WTC11 (cell line): ENCODE measurements at regions not wholly inside any gene's neighbourhood (a gene's known extent, or its start where the extent isn't known, plus 50 kb on each side); places are given as distances from the start of the nearest gene placed in this dataset.

Experiments used
- ATAC-seq: fragments of 200-7000 bp; cut with Tn5 transposase; 2 replicates; pipeline ENCODE4 v1.10.0; 2021; ENCODE audit warnings: mild to moderate bottlenecking, moderate library complexity
- CTCF ChIA-PET: fragments of 300-600 bp; sonication (Branson Sonifier 250); formaldehyde crosslinking; loops from one replicate; lab custom pipeline; 2021; ENCODE audit warnings: antibody characterized with exemption; lab: Charles Lee
- POLR2A ChIA-PET: fragments of 350-600 bp; sonication (Branson Sonifier 250); formaldehyde crosslinking; loops from one replicate; lab custom pipeline; 2021; ENCODE audit warnings: antibody characterized with exemption; lab: Charles Lee
- DNase-seq: peaks from one replicate; pipeline ENCODE4 v3.0.0; 2021; ENCODE audit warnings: low spot score
- H3K27ac Mint-ChIP-seq: 2 replicates; pipeline ENCODE4 v1.8.0; 2021; ENCODE audit warnings: mixed read lengths
- H3K27me3 Mint-ChIP-seq: 2 replicates; pipeline ENCODE4 v1.8.0; 2021; ENCODE audit warnings: low read depth, mild to moderate bottlenecking, moderate library complexity, mixed read lengths
- H3K36me3 Mint-ChIP-seq: 2 replicates; pipeline ENCODE4 v1.8.0; 2021; ENCODE audit warnings: mixed read lengths
- H3K4me1 Mint-ChIP-seq: 2 replicates; pipeline ENCODE4 v1.8.0; 2022; ENCODE audit warnings: mixed read lengths
- H3K4me3 Mint-ChIP-seq: 2 replicates; pipeline ENCODE4 v1.8.0; 2021; ENCODE audit warnings: mild to moderate bottlenecking, moderate library complexity, mixed read lengths
- H3K9me3 Mint-ChIP-seq: 2 replicates; pipeline ENCODE4 v1.8.0; 2021; ENCODE audit warnings: mixed read lengths
- CREB1 ChIP-seq: sonication (generic); formaldehyde crosslinking; IDR thresholded peaks from 2 replicates; pipeline ENCODE4 v1.8.0; 2023; ENCODE audit warnings: mild to moderate bottlenecking, missing genetic modification reagents
- CREM ChIP-seq: sonication (generic); formaldehyde crosslinking; IDR thresholded peaks from 2 replicates; pipeline ENCODE4 v1.8.1; 2022; ENCODE audit warnings: mild to moderate bottlenecking, missing genetic modification reagents, moderate library complexity
- ETV6 ChIP-seq: sonication (generic); formaldehyde crosslinking; IDR thresholded peaks from 2 replicates; pipeline ENCODE4 v1.8.1; 2022; ENCODE audit warnings: mild to moderate bottlenecking, missing genetic modification reagents
- GTF2I ChIP-seq: fragments of 250-450 bp; sonication (Bioruptor Pico); conservative IDR thresholded peaks from 2 replicates; pipeline ENCODE4 v1.4.0; 2021; ENCODE audit warnings: mild to moderate bottlenecking
- HMGA2 ChIP-seq: fragments of 250-450 bp; sonication (Bioruptor Pico); IDR thresholded peaks from 2 replicates; pipeline ENCODE4 v1.4.0; 2021; ENCODE audit warnings: mild to moderate bottlenecking, moderate library complexity
- NR1H2 ChIP-seq: sonication (generic); formaldehyde crosslinking; IDR thresholded peaks from 2 replicates; pipeline ENCODE4 v1.9.0; 2021; ENCODE audit warnings: mild to moderate bottlenecking, moderate library complexity, missing genetic modification reagents
- OVOL2 ChIP-seq: fragments of 250-450 bp; sonication (Bioruptor Pico); IDR thresholded peaks from 2 replicates; pipeline ENCODE4 v1.9.0; 2021; ENCODE audit warnings: mild to moderate bottlenecking, borderline replicate concordance
- SMAD4 ChIP-seq: sonication (generic); formaldehyde crosslinking; IDR thresholded peaks from 2 replicates; pipeline ENCODE4 v1.8.0; 2022; ENCODE audit warnings: mild to moderate bottlenecking, missing genetic modification reagents
- TEAD4 ChIP-seq: sonication (generic); formaldehyde crosslinking; IDR thresholded peaks from 2 replicates; pipeline ENCODE4 v1.8.0; 2022; ENCODE audit warnings: mild to moderate bottlenecking, missing genetic modification reagents
- ZBTB21 ChIP-seq: sonication (generic); formaldehyde crosslinking; IDR thresholded peaks from 2 replicates; pipeline ENCODE4 v1.8.1; 2023; ENCODE audit warnings: mild to moderate bottlenecking, missing genetic modification reagents, borderline replicate concordance
- TF ChIP-seq, protein P1 (sequence below): fragments of 250-450 bp; sonication (Bioruptor Pico); IDR thresholded peaks from 2 replicates; pipeline ENCODE4 v1.9.0; 2021; ENCODE audit warnings: mild to moderate bottlenecking
- TF ChIP-seq, protein P2 (sequence below): sonication (generic); formaldehyde crosslinking; IDR thresholded peaks from 2 replicates; pipeline ENCODE4 v1.8.1; 2022; ENCODE audit warnings: low read depth, mild to moderate bottlenecking, moderate library complexity, missing genetic modification reagents, borderline replicate concordance
- TF ChIP-seq, protein P3 (sequence below): sonication (generic); formaldehyde crosslinking; IDR thresholded peaks from 2 replicates; pipeline ENCODE4 v1.8.0; 2023; ENCODE audit warnings: missing genetic modification reagents, mild to moderate bottlenecking, borderline replicate concordance
- TF ChIP-seq, protein P4 (sequence below): sonication (generic); formaldehyde crosslinking; IDR thresholded peaks from 2 replicates; pipeline ENCODE4 v1.8.0; 2023; ENCODE audit warnings: missing genetic modification reagents
- TF ChIP-seq, protein P5 (sequence below): sonication (generic); formaldehyde crosslinking; IDR thresholded peaks from 2 replicates; pipeline ENCODE4 v1.8.0; 2022; ENCODE audit warnings: mild to moderate bottlenecking, missing genetic modification reagents
- TF ChIP-seq, protein P6 (sequence below): sonication (generic); formaldehyde crosslinking; IDR thresholded peaks from 2 replicates; pipeline ENCODE4 v1.8.1; 2022; ENCODE audit warnings: mild to moderate bottlenecking, moderate library complexity, missing genetic modification reagents

DNA sequence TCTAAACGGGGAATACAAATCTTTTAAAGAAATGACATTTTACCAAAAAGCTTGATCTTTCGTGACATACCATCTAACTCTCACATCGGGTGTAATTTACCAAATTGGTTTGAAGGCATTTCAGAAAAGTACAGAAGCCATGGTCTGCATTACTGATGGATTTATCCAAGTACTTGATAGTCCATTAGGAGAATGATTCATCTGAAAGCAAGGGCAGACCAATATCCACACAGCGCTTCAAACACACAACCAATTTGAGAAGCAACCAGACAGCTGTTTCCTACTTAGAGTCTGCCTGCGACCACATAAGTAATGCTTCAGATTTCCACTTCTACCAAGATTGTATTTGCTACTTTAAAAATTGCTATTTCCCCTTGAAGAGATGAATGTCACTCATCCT is 697.6 kb upstream of the ALCAM start:
- peaks cover 8% of the 10 kb centered on the region for H3K36me3 Mint-ChIP-seq
- H3K9me3 Mint-ChIP-seq: peaks cover 18% of the 10 kb centered on the region
- H3K27ac Mint-ChIP-seq: no peak overlapping the region
- H3K4me1 Mint-ChIP-seq: 0 out of 2 replicates have a peak, but pooled peaks cover 3% of the 10 kb centered on the region
- no peaks in the 10 kb centered on the region for H3K27me3 Mint-ChIP-seq
- TF ChIP-seq ZBTB21 (CRISPR knock-in tag): no peak
- TF ChIP-seq CREB1 (CRISPR knock-in tag): no peak
- TF ChIP-seq OVOL2 (CRISPR knock-in tag): no peak
- TF ChIP-seq GTF2I: no peak
- TF ChIP-seq HMGA2 (CRISPR knock-in tag): no peak
- TF ChIP-seq TEAD4 (CRISPR knock-in tag): no peak
- TF ChIP-seq, protein P1, sequence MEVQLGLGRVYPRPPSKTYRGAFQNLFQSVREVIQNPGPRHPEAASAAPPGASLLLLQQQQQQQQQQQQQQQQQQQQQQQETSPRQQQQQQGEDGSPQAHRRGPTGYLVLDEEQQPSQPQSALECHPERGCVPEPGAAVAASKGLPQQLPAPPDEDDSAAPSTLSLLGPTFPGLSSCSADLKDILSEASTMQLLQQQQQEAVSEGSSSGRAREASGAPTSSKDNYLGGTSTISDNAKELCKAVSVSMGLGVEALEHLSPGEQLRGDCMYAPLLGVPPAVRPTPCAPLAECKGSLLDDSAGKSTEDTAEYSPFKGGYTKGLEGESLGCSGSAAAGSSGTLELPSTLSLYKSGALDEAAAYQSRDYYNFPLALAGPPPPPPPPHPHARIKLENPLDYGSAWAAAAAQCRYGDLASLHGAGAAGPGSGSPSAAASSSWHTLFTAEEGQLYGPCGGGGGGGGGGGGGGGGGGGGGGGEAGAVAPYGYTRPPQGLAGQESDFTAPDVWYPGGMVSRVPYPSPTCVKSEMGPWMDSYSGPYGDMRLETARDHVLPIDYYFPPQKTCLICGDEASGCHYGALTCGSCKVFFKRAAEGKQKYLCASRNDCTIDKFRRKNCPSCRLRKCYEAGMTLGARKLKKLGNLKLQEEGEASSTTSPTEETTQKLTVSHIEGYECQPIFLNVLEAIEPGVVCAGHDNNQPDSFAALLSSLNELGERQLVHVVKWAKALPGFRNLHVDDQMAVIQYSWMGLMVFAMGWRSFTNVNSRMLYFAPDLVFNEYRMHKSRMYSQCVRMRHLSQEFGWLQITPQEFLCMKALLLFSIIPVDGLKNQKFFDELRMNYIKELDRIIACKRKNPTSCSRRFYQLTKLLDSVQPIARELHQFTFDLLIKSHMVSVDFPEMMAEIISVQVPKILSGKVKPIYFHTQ: no peak
- TF ChIP-seq, protein P2, sequence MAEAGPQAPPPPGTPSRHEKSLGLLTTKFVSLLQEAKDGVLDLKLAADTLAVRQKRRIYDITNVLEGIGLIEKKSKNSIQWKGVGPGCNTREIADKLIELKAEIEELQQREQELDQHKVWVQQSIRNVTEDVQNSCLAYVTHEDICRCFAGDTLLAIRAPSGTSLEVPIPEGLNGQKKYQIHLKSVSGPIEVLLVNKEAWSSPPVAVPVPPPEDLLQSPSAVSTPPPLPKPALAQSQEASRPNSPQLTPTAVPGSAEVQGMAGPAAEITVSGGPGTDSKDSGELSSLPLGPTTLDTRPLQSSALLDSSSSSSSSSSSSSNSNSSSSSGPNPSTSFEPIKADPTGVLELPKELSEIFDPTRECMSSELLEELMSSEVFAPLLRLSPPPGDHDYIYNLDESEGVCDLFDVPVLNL (CRISPR knock-in tag): no peak
- TF ChIP-seq SMAD4 (CRISPR knock-in tag): no peak
- TF ChIP-seq, protein P3, sequence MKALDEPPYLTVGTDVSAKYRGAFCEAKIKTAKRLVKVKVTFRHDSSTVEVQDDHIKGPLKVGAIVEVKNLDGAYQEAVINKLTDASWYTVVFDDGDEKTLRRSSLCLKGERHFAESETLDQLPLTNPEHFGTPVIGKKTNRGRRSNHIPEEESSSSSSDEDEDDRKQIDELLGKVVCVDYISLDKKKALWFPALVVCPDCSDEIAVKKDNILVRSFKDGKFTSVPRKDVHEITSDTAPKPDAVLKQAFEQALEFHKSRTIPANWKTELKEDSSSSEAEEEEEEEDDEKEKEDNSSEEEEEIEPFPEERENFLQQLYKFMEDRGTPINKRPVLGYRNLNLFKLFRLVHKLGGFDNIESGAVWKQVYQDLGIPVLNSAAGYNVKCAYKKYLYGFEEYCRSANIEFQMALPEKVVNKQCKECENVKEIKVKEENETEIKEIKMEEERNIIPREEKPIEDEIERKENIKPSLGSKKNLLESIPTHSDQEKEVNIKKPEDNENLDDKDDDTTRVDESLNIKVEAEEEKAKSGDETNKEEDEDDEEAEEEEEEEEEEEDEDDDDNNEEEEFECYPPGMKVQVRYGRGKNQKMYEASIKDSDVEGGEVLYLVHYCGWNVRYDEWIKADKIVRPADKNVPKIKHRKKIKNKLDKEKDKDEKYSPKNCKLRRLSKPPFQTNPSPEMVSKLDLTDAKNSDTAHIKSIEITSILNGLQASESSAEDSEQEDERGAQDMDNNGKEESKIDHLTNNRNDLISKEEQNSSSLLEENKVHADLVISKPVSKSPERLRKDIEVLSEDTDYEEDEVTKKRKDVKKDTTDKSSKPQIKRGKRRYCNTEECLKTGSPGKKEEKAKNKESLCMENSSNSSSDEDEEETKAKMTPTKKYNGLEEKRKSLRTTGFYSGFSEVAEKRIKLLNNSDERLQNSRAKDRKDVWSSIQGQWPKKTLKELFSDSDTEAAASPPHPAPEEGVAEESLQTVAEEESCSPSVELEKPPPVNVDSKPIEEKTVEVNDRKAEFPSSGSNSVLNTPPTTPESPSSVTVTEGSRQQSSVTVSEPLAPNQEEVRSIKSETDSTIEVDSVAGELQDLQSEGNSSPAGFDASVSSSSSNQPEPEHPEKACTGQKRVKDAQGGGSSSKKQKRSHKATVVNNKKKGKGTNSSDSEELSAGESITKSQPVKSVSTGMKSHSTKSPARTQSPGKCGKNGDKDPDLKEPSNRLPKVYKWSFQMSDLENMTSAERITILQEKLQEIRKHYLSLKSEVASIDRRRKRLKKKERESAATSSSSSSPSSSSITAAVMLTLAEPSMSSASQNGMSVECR (CRISPR knock-in tag): no peak
- TF ChIP-seq, protein P4, sequence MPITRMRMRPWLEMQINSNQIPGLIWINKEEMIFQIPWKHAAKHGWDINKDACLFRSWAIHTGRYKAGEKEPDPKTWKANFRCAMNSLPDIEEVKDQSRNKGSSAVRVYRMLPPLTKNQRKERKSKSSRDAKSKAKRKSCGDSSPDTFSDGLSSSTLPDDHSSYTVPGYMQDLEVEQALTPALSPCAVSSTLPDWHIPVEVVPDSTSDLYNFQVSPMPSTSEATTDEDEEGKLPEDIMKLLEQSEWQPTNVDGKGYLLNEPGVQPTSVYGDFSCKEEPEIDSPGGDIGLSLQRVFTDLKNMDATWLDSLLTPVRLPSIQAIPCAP (CRISPR knock-in tag): no peak
- TF ChIP-seq, protein P5, sequence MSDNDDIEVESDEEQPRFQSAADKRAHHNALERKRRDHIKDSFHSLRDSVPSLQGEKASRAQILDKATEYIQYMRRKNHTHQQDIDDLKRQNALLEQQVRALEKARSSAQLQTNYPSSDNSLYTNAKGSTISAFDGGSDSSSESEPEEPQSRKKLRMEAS (CRISPR knock-in tag): no peak
- no peak for TF ChIP-seq NR1H2 (CRISPR knock-in tag)
- TF ChIP-seq, all 79 proteins: peak for 0
- H3K4me3 Mint-ChIP-seq: no peak overlapping the region
- CTCF ChIA-PET: no interaction called here
- ATAC-seq (no peak), DNase-seq (no peak)
- POLR2A ChIA-PET: no interaction called here

DNA sequence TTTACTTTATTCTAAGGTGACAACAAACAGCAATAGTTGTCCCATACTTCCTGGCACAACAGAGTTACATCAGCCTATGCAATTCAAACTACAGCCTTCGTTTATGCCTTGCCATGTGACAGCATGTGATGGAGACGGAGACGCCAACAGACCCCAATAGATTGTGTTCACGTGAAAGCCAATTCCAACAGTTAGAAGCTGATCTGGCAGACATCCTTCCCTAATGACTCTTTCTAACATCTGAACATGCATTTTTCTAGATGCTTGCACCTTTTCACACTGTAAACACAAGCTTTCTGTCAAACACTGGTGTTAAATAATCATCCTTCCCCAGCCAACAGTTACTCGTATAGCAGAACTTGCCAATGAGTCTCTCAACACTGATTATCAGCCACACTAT is 694.4 kb upstream of the ALCAM start:
- Mint-ChIP-seq H3K9me3 (peaks cover 21% of the 10 kb centered on the region), H3K36me3 (peaks cover 10% of the 10 kb centered on the region), H3K4me3 (no peak overlapping the region), H3K27ac (no peak overlapping the region), H3K4me1 (0 out of 2 replicates have a peak, but pooled peaks cover 3% of the 10 kb centered on the region), H3K27me3 (no peaks in the 10 kb centered on the region)
- CTCF ChIA-PET: no interaction called here
- DNase-seq (no peak), ATAC-seq (no peak)
- POLR2A ChIA-PET: no interaction called here
- TF ChIP-seq, protein P6, sequence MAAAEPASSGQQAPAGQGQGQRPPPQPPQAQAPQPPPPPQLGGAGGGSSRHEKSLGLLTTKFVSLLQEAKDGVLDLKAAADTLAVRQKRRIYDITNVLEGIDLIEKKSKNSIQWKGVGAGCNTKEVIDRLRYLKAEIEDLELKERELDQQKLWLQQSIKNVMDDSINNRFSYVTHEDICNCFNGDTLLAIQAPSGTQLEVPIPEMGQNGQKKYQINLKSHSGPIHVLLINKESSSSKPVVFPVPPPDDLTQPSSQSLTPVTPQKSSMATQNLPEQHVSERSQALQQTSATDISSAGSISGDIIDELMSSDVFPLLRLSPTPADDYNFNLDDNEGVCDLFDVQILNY: no peak
- TF ChIP-seq, protein P5 (CRISPR knock-in tag): no peak
- TF ChIP-seq CREM (CRISPR knock-in tag) (no peak), ETV6 (CRISPR knock-in tag) (no peak)
